Esophagus muscularis mucosa (tissue), 3 donors: ENCODE measurements at regions not wholly inside any gene's neighbourhood (a gene's known extent, or its start where the extent isn't known, plus 50 kb on each side); places are given as distances from the start of the nearest gene placed in this dataset.

Source experiments
- POLR2A ChIP-seq: fragments of 450-650 bp; IDR thresholded peaks from one replicate; pipeline ENCODE4 v1.6.1; 2017; ENCODE audit warnings: antibody characterized with exemption, moderate library complexity, mild to moderate bottlenecking, low read depth
- TF ChIP-seq, protein P1 (sequence below), 3 experiments: fragments of 200-600 bp in 2 of 3; fragments of 450-650 bp in 1 of 3; sonication (generic) in 2 of 3; IDR thresholded peaks; one replicate each; pipeline ENCODE4 v1.5.1; 2017 to 2019; ENCODE audit warnings: antibody characterized with exemption in 3 of 3, mild to moderate bottlenecking in 2 of 3, moderate library complexity in 1 of 3

DNA sequence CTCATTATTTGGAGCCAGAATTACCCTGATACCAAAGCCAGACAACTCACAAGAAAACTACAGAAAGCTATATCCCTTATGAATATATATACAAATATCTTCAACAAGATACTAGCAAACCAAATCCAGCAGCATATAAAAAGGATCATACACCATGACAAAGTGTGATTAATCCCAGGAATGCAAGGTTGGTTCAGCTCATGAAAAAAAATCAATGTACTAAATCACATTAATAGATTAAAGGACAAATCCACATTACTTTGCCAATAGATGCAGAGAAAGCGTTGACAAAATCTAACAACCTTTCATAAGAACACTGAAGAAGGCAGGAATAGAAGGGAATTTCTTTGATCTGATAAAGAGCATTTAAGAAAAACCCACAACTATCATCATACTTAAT lies 50.4 kb upstream of the TEAD1 start:
- TF ChIP-seq, protein P1, sequence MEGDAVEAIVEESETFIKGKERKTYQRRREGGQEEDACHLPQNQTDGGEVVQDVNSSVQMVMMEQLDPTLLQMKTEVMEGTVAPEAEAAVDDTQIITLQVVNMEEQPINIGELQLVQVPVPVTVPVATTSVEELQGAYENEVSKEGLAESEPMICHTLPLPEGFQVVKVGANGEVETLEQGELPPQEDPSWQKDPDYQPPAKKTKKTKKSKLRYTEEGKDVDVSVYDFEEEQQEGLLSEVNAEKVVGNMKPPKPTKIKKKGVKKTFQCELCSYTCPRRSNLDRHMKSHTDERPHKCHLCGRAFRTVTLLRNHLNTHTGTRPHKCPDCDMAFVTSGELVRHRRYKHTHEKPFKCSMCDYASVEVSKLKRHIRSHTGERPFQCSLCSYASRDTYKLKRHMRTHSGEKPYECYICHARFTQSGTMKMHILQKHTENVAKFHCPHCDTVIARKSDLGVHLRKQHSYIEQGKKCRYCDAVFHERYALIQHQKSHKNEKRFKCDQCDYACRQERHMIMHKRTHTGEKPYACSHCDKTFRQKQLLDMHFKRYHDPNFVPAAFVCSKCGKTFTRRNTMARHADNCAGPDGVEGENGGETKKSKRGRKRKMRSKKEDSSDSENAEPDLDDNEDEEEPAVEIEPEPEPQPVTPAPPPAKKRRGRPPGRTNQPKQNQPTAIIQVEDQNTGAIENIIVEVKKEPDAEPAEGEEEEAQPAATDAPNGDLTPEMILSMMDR (IDR thresholded peaks at IDR 0.05): no peak
- no peak for TF ChIP-seq POLR2A
